HuH-7 (cell line): ENCODE measurements at regions not wholly inside any gene's neighbourhood (a gene's known extent, or its start where the extent isn't known, plus 50 kb on each side); places are given as distances from the start of the nearest gene placed in this dataset.
"Not testable (repeated sequence)": the region's sequence is repeated elsewhere in the genome, so short reads cannot be mapped to it uniquely, and the experiment has no call there.

Source experiments
- DNase-seq: peaks from one replicate; pipeline ENCODE4 v3.0.0; 2011; ENCODE audit warnings: low spot score

- DNase-seq: no peak
Observed at GRCh38 chr10:114708084-114708483, 50.0 kb upstream of the ABLIM1 start.

GRCh38 chr10:114708717-114709335, 50.8 kb upstream of the ABLIM1 start:
- DNase-seq: no peak

GRCh38 chr10:114709984-114710383, 51.9 kb upstream of the ABLIM1 start:
- DNase-seq: no peak

- no peak for DNase-seq
Observed at GRCh38 chr10:114711176-114711868, 53.2 kb upstream of the ABLIM1 start.

- DNase-seq: no peak
Observed at GRCh38 chr10:114711869-114712250, 53.8 kb upstream of the ABLIM1 start.

- DNase-seq: no peak
Observed at GRCh38 chr10:114713525-114714090, 55.5 kb upstream of the ABLIM1 start.

GRCh38 chr10:114714281-114714741, 56.2 kb upstream of the ABLIM1 start:
- DNase-seq: peak; percentile 46

- DNase-seq: no peak
Observed at GRCh38 chr10:114715171-114715670, 57.1 kb upstream of the ABLIM1 start.

GRCh38 chr10:114716811-114717404, 58.8 kb upstream of the ABLIM1 start:
- no peak for DNase-seq

- not testable (repeated sequence) for DNase-seq
Observed at GRCh38 chr10:114717881-114718280, 59.8 kb upstream of the ABLIM1 start.

GRCh38 chr10:114718374-114718773, 60.3 kb upstream of the ABLIM1 start:
- no peak for DNase-seq

- DNase-seq: peak; percentile 21
Observed at GRCh38 chr10:114719311-114719710, 61.2 kb upstream of the ABLIM1 start.

GRCh38 chr10:114720023-114720422, 61.9 kb upstream of the ABLIM1 start:
- not testable (repeated sequence) for DNase-seq

GRCh38 chr10:114720685-114721278, 62.7 kb upstream of the ABLIM1 start:
- no peak for DNase-seq

- not testable (repeated sequence) for DNase-seq
Observed at GRCh38 chr10:114722136-114722535, 64.1 kb upstream of the ABLIM1 start.

GRCh38 chr10:114723361-114723760, 65.3 kb upstream of the ABLIM1 start:
- no peak for DNase-seq

GRCh38 chr10:114723991-114724715, 66.1 kb upstream of the ABLIM1 start:
- DNase-seq: no peak

- DNase-seq: no peak
Observed at GRCh38 chr10:114724716-114725106, 66.6 kb upstream of the ABLIM1 start.

- DNase-seq: no peak
Observed at GRCh38 chr10:114726820-114727271, 68.8 kb upstream of the ABLIM1 start.

GRCh38 chr10:114728325-114728724, 70.2 kb upstream of the ABLIM1 start:
- DNase-seq: no peak

GRCh38 chr10:114729103-114729659, 71.1 kb upstream of the ABLIM1 start:
- DNase-seq: no peak
